ENCODE measurements at regions not wholly inside any gene's neighbourhood (a gene's known extent, or its start where the extent isn't known, plus 50 kb on each side); places are given as distances from the start of the nearest gene placed in this dataset.

DNA sequence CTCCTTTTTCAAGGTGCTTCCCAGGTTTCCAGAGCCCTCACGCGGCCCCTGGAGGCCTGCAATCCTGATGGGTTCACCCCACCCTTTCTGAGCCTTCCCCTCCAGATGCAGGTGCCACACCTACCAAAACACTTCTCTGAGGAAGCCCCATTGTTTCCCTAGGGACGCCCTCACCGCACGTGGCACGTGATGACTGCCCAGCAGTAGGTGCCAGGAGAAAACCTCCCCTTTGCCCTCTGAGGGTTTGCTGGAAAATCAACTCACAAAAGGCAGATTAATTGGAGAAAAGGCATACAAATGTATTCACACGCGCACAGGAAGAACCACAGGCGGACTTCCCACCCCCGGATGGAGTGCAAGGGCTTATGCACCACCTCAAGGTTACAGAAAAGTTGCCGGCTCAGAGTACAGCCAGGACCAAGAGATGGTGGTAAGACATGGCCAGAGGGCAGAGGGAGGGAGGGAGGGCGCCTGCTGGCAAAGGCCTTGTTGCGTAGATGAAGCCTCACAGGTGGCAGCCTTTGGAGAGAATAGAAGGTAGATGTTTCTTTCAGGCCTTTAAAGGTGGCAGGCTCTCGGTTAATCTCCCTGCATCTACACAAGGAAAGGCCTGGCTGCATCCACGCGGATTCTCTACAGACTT, 269.4 kb upstream of the RAB6C start:
- DNase-seq, result no peak

DNA sequence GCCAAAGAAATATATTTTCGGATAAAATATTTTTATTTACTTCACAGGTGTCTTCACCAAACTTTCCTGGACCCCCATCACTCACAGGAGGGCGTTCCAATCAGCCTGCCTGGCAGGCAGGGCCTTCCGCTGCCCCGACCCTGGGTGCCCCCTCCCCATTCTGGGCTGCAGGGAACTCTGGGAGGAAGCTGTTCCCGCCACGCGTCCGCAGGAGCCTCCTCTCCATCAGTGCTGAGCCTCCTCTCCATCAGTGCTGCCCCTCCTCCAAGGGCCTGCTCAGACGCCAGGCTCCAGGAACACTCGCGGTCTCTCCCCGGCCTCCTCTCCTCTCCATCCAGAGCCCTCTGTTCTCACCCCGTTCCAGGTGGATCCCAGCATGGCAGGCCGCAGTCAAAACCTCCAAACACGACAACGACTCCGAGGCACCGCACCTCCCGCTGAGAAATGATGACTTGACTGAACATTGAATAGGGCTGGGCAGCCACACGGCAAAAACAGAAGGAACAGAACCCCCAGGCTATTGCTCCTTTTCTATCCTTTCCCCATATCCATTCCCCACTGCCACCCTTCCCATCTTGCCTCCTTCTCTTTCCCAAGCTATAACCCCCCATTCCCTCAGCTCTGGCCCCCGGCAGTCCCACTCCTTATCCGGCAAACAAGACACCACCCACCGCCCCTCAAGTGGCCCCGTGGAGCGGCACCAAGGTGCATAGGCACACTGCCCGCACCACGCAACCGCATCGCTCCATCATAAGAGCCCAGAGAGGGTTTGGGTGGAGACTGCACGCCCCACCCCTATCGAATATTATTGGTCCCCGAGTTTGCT, 268.6 kb upstream of the RAB6C start:
- no peak for DNase-seq

DNA sequence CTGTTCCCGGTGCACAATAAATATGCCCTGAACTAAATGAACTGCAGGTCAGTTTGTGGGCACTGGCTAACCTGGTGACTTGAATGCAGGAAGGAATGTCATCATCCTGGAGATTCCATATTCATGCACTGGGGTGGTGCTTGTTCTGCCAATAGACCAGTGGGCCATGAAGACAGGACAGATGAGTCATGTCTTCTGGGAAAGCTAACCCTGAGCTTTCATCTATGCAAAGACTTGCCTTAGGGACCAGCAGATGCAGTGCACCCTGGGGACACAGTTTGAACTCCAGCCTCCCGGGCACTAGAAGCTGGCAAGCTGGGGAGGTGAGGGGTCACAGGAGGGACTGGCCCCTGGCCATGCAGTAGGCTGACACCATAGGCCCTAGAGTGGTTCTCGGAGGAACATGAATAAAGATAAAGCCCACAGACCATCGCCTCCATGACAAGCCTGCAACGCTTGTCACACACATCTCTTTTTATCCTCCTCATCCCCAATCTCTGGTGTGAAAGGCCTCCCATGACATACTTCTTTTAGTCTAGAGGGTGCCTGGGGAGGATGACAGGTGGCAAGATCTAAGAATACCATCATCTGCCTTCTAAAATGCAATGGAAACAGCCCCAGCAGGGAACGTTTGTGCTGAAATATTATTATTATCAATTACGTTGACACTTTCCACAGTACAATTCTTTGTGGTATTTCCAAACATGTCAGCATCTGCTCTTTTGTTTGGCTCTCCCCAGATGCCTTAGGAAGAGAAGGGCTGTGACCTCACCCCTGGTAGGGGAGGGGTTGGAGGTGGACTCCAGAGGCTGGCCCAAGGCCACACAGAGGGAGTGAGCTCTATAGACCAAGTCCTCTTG, 267.4 kb upstream of the RAB6C start:
- no peak for DNase-seq

DNA sequence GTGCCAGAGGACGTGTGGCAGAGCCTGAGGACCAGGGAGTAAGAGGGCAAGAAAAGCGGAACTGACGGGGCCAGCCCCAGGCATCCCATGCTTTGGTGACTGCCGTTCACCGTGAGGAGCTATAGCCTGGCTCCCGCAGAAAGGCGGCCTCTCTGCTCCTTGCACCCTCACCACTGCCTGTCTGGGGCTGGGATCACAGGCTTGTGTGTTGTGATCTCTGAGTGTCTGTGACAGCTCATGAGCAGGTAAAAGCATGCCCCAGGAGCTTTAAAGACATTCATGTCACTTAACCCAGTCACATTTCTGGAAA, 266.8 kb upstream of the RAB6C start:
- no peak for DNase-seq

DNA sequence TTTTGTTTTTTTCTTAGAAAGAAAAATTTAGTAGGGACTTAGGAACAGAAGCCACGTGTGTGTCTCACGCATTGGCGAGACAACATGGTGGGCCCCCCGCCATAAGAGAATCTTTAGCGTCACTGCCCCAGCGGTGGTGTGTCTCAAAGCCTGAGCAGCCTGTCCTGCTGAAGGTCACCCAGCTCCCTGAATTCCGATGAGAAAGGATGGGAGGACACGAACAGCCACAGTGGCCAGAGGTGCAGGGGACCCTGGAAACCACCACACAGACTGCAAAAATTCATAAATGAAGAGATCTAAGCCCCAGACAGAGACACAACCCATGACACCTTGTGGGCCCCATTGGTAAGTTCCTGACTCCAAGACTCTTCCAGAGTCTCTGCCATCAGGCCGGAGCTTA, 266.1 kb upstream of the RAB6C start:
- DNase-seq, result no peak

DNA sequence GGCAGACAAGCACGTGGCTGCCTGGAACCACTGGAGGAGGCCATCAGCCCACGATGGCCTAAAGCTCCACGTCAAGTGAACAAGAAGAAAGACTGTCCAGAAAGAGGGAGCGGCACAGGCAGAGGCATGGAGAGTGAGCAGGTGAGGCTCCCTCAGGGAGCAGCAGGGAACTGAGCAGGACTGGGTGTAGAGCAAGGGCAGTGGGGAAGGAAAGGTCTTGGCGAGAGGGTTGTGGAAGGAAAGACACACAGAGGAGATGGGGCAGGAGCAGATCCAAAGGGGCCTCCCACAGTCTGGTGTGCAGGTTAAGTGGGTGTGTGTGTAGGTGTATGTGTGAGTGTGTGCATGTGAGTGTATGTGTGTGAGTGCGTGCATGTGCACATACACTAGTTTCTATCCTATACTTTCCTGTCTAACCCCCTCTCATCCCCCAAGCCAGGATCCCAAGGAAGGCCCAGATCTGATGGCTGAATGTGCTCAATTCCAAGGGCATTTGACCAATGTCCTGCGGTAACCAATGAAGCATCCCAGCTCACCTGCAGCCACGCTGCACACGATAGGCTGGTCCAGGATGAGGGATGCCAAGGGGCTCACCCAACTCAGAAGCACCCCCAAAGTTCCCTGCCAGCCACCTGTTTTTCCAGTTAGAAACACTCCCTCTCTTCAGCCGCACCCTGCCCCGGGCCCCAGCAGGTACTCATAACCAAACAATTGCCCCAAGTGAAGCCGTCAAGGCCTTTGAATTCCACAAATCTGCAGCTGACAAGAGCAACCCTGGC, 262.5 kb upstream of the RAB6C start:
- no peak for DNase-seq

DNA sequence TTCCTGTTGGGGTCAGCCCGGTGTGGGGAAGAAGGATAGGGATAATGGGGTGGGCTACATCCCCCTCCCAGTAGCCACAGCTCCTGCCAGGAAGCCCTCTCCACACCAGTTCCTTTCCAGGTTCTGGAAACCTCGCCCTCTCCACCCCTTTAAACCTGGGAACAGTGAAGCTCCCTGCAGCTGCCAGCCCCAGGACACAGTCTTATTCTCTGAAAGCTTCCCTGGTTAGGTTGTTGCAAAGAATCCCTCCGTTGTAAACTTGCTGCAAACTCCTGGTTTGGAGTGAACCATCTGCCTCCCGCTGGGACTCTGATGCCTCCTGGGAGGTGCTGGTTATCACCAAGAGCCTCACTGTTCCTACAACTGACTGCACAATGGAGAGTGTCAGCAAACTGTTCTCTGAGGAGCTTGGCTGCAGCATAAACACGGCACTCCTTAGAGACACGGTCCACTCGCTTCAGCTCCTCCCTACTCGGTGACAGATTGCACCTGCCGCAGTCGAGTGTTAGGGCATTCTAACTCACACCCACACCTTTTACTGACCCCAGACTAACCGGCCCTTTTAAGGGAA, 261.8 kb upstream of the RAB6C start:
- DNase-seq, result no peak

DNA sequence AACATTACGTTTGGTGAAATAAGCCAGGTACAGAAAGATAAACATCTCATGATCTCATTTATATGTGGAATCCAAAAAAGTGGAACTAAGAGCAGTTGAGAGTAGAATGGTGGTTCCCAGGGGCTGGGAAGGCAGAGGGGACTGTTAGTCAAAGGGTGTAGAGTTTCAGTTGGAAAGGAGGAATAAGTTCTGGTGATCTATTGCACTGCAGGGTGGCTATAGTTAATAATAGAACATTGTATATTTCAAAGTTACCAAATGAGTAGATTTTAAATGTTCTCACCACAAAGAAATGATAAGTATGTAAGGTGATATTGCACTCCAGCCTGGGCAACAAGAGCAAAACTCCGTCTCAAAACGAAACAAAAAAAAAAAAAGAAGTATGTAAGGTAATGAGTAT, 260.1 kb upstream of the RAB6C start:
- DNase-seq, result no peak

DNA sequence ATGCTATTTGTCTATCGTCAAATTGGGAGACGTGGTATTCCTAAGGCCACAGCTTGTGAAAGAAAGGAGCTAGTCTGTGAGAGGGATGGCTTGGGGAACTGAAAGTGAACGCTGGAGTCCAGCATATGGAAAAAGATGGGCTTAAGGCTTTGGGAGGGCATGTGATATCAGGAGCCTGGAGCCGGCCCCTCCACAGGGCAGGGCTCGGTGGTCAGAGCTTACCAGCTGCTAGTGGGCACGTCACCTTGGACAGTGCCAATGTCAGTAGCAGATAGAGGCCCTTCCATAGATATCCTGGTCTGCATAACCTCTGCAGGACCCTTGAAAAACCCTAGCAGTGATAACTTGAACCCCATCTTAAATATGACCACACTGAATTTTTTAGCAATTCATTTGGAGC, 259.1 kb upstream of the RAB6C start:
- DNase-seq, result no peak

DNA sequence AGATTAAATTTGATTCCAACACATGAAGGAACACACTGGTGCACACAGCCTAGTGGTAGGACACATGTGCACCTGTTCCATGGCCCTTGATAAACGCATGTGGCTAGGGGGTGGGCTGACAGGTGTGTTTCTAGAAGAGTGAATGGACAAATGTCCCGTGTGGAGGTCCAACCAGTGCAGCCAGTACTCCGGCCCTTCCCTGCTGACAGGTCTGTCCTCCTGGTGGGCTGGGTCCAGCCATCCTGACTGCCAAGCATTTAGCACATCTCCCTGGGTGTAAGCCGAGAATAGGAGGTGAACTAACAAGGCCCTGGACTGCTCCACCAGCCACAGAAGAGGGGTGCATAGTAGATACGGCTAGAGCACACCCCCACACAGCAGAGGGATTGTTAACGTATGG, 258.7 kb upstream of the RAB6C start:
- DNase-seq, result no peak

DNA sequence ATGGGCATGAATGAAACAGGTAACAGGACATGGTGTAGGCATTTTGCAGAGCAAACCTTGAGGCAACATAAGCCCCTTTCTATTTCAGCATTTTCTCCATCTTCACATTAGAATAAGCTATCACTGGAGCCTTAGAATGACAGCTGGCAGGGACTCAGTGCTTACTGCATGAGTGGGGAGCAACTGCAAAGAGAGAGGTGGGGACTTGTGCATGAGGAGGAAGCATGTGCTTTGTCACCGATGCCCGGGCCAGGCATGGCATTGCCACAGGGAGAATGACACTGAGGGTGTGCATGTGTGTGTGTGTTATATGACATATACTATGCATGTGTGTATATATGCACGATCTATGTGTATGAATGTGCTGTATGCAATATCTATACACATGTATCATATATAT, 258.2 kb upstream of the RAB6C start:
- DNase-seq, result no peak

DNA sequence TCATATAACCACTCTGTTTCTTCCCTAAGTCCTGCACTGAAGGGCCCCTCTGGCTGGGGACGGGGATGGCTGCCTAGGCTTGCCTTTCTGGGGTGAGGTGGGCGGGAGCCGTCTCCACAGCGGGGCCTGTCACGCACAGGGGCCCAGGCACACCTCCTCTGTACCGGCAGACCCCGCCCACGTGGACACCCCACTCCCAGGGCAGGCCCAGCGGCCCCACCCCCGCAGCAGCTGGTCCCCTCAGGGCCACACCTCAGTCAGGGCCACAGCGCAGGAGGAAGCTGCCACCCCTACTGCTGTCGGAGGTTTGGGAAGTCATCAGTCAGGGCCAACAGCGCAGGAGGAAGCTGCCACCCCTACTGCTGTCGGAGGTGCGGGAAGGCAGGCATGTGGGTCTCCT, 257.6 kb upstream of the RAB6C start:
- no peak for DNase-seq

DNA sequence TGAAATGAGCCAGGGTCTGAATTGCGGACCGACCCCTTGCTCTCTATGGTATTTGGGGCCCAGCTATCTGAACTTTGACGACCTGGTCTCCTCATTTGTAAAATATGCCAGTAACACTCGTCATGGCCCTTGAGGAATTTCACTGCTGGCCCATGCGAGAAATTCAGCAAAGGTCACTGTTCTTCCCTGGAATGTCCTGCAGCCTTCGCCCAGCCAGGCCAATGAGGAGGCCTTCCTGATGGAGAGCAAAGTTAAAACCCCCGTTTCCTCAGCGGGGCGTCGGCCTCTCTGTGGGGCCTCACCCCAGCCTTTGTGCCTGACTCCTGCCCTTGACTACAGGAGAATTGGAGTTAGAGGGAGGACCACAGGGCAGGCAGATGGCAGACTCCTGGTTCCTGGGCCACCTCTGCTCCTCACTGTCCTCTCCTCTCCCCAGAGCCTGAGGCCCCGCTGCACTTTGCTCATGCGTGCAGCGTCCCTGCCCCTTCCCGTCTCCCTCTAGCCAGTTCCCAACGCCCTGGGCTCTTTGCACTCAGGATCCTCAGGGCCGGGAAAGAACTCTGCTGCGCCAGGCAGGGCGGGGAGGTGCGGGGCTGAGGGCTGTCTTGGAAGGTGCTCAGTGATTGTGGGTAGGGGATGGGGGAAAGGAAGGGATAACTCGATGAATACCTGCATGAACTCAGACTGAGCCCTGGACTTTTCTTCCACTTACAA, 257.0 kb upstream of the RAB6C start:
- no peak for DNase-seq

DNA sequence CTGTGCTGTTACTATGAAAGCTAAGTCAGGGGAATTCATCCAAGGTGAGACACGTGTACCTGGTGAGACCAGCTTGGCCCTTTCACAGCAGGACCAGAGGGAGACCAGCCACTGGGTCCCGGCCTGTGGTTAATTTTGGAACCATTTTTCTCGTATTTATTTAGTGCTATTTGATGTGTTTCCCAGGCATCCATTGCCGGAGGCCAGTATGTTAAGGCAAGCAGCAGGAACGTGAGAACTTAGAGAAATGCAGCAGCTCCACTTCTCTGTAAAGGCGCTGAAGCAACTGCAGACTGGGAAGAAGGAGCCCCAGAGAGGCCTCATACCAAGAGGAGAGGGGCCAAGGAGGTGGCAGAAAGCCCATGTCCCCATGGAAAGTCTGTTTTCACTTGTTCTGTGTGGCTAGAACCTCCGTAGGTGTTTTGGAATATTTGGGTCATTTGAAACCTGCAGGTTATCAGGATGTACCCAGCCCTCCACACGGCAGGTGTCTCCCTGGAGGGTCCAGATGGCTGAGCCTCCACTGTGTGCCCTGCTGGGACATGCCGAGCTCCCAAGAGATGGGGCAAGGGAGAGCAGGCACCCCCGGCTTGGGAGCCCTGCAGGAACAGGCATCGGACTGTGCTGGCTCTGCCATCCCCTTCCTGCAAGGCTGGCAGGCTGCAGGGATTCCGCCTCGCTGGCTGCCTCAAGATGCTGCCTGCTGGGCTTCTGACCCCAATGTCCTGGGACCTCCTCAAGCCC, 256.0 kb upstream of the RAB6C start:
- no peak for DNase-seq

DNA sequence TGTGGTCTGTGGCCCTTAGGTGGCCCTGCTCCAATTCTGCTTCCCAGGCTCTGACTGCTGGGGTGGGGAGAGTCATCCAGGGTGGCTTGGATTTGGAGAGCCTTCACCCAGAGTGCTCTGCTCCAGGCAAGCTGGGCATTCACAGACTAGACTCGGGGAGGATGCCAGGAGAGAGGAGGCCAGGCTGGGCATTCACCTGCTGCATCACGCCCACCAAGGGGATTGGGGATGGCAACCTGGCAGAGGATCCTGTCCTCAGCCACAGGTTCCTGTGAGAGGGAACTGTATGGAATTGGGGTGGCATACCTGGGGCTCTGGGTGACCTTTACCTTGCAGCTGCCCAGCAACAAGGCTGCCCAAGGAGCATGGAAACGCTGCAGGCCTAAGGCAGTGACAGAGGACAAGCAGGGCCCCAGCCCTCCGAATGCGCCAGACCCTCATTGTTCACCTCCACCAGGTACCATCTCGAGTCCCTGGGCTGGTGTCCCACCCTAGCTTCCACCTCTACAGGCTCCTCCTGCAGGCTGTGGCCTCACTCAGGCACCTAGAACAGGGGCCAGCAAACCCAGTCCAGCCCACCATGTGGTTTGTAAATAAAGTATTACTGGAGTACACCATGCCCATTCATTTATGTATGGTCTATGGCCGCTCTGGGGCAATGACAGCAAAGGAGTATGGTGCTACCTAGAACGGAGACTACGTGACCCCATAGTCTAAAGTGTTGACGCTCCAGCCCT, 255.3 kb upstream of the RAB6C start:
- DNase-seq, result no peak

DNA sequence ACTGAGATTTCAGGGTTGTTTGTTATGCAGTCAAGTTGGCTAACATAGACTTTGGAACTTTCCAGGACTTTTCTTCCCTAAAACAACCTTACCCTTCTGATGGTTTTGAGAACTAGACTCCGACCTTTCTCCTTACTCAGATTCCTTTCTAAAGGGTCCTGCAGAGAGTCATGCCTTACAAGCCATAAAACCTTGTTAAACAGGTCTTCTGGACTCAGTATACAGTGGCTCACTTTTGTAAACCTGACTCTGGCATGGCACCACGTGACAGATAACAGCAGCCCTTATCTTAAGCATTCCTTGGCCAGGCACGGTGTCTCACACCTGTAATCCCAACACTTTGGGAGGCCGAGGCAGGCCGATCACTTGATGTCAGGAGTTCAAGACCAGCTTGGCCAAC, 253.2 kb upstream of the RAB6C start:
- no peak for DNase-seq

DNA sequence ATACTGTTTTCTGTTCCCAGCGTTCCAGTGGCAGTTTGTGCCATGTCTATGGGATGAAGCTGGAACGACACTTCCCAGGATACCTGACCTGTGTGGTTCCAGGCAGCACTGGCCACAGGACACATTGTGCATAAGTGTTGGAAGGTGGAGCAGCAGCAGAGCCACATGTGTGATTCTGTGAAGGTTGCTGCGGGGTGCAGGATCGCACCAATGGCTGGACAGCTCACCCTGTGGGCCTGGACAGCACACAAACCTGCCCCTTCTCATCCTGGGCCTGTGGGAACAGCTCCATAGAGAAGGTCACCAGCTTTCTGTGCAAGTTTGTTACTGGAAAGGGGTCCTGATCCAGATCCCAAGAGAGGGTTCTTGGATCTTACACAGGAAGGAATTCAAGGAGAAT, 252.2 kb upstream of the RAB6C start:
- DNase-seq, result no peak

DNA sequence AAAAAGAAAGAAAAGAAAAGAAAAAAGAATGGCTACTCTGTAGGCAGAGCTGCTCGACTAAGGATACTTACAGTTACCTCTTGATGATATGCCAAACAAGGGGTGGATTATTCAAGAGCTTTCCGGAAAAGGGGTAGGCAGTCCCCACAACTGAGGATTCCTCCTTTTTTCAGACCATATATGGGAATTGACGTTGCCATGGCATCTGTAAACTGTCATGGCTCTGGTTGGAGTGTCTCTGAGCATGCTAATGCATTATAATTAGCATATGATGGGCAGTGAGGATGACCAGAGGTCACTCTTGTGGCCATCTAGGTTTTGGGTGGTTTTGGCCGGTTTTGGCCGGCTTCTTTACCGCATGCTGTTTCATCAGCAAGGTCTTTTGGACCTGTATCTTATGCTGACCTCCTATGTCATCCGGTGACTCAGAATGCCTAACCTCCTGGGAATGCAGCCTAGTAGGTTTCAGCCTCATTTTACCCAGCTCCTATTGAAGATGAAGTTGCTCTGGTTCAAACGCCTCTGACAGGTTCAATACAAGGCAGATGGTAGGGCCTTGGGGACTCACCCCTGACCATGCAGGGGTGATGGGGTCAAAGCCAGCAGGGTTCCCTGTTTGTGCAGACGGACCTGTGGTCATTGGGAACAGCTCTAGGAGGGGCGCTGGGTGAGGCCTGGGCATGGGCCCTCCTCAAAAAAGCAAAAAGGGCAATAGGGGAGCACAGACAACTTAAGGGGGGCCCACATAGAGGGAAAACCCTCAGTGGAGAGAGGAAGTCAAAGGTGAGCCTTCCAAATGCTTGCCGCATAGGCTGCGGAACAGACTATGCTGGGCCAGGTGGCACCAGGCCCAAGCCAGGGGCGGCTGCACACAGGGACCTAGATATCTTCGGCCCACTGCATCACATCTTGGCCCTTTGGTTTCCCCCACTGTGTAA, 251.2 kb upstream of the RAB6C start:
- no peak for DNase-seq

DNA sequence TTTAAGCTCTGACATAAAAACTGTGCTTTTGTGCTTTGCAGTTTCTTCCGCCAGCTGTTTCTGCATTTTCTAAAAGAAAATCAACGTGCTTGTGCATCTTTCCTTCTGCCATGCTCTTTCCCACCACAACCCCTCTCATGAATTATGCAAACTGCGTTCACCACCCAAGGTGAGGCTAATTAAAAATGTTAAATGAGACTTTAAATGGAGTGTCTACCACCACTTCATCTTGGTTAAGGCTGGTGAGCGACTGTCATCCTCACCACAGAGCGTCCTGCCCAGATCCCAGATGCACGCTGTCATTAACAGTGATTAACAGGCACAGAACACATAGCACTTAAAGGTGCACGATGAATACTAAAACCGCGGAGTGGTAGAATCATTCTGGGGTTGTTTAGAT, 250.5 kb upstream of the RAB6C start:
- no peak for DNase-seq

DNA sequence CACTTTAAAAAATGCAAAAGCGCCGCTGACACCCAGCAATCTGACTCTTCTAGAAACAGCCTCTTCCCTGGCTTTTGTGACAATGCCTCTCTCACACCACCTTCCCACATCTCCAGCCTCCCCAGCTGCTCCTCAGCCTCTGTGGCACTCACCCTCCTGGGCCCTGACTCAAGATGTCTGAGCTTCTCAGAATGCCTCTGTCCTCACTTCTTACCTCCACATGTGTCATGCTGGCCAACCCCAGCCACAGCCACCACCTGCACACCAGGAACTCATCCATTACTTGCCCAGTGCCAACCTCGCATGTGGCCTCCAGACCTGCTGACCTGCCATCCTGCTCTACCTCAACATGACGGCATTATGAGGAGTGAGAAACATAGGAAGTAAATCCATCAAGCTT, 249.8 kb upstream of the RAB6C start:
- no peak for DNase-seq

All from CD4-positive, alpha-beta T cell treated with Interleukin-17A for 4 hours (primary cell).